Midbrain (tissue), 1 donor: ENCODE measurements at regions not wholly inside any gene's neighbourhood (a gene's known extent, or its start where the extent isn't known, plus 50 kb on each side); places are given as distances from the start of the nearest gene placed in this dataset.
A peak's percentile ranks its signal among the peaks of the same experiment; 100 is the strongest.

Experiments
- DNase-seq: peaks from one replicate; lab custom pipeline; 2025; lab: John Stamatoyannopoulos, UW

- DNase-seq: no peak
Observed at GRCh38 chr16:79543219-79543618, 57.3 kb downstream of the MAF start.

- DNase-seq: peak; percentile 32
Observed at GRCh38 chr16:79542237-79542774, 58.2 kb downstream of the MAF start.

GRCh38 chr16:79540825-79541595 is 59.5 kb downstream of the MAF start:
- DNase-seq: no peak

- DNase-seq: no peak
Observed at GRCh38 chr16:79537584-79537983, 63.0 kb downstream of the MAF start.

GRCh38 chr16:79536958-79537357 is 63.6 kb downstream of the MAF start:
- DNase-seq: no peak

- DNase-seq: no peak
Observed at GRCh38 chr16:79535130-79535529, 65.4 kb downstream of the MAF start.

- no peak for DNase-seq
Observed at GRCh38 chr16:79534143-79534542, 66.4 kb downstream of the MAF start.

- DNase-seq: no peak
Observed at GRCh38 chr16:79533292-79533691, 67.2 kb downstream of the MAF start.

GRCh38 chr16:79532785-79533184 is 67.8 kb downstream of the MAF start:
- no peak for DNase-seq

GRCh38 chr16:79532273-79532672 is 68.3 kb downstream of the MAF start:
- no peak for DNase-seq

- DNase-seq: no peak
Observed at GRCh38 chr16:79528338-79528737, 72.2 kb downstream of the MAF start.

- DNase-seq: no peak
Observed at GRCh38 chr16:79523971-79524370, 76.6 kb downstream of the MAF start.

GRCh38 chr16:79519448-79519847 is 81.1 kb downstream of the MAF start:
- no peak for DNase-seq

- DNase-seq: no peak
Observed at GRCh38 chr16:79517156-79517555, 83.4 kb downstream of the MAF start.

GRCh38 chr16:79510879-79511278 is 89.7 kb downstream of the MAF start:
- no peak for DNase-seq

GRCh38 chr16:79509906-79510305 is 90.6 kb downstream of the MAF start:
- DNase-seq: no peak

- peak; percentile 76 for DNase-seq
Observed at GRCh38 chr16:79509211-79509631, 91.3 kb downstream of the MAF start.

- DNase-seq: no peak
Observed at GRCh38 chr16:79508294-79508693, 92.2 kb downstream of the MAF start.

GRCh38 chr16:79505344-79505743 is 95.2 kb downstream of the MAF start:
- no peak for DNase-seq

GRCh38 chr16:79503511-79503910 is 97.0 kb downstream of the MAF start:
- DNase-seq: no peak

GRCh38 chr16:79501446-79501845 is 99.1 kb downstream of the MAF start:
- DNase-seq: no peak

- no peak for DNase-seq
Observed at GRCh38 chr16:79500866-79501265, 99.7 kb downstream of the MAF start.

- no peak for DNase-seq
Observed at GRCh38 chr16:79500286-79500685, 100.3 kb downstream of the MAF start.

- no peak for DNase-seq
Observed at GRCh38 chr16:79498928-79499327, 101.6 kb downstream of the MAF start.
